ENCODE measurements at regions not wholly inside any gene's neighbourhood (a gene's known extent, or its start where the extent isn't known, plus 50 kb on each side); places are given as distances from the start of the nearest gene placed in this dataset.

DNA sequence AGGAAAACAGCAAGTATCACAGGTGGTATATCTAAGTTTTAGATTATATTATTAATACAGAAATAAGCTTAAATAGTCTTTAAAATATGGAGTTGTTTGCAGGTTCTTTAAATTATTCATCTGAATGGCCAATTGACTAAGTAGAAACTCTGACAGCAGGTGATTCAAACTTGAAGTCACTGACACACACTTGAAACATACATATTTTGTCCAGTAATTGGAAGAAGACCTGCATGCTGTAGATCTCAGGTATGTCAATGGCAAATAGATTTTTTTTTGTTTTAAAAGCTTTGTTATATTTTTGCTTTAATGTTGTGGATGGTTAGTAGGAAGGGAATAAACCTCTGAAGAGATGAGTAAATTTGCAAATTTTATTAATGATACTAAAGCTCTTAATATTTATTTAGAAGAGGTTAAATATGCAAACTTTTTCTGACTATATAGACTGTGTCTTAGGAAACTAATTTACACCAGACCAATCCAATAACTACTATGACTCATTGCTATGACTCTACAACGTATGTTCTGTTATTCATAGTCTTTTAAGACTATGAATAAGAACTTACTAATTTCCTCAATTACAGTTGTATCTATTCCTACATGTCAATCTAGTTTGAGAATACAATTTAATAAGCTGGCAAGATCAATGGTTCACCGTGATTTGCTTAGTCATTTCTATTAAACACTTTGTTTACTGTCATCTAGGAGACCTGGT lies 53.9 kb upstream of the RORB start:
- H3K79me2 ChIP-seq (ENCODE audit: insufficient read depth, low read length): no peaks in the 10 kb centered on the region
- no peak overlapping the region for H3K9ac ChIP-seq (ENCODE audit: low read length)
- no peaks in the 10 kb centered on the region for H4K20me1 ChIP-seq (ENCODE audit: insufficient read depth, low read length)
- no peaks in the 10 kb centered on the region for H3K36me3 ChIP-seq (ENCODE audit: insufficient read depth, low read length)
- no peaks in the 10 kb centered on the region for H3F3A ChIP-seq (ENCODE audit: insufficient read depth, low read length)
- no peak overlapping the region for H3K27ac ChIP-seq (ENCODE audit: low read depth, low read length, poor library complexity, severe bottlenecking)
- H3K9me2 ChIP-seq (ENCODE audit: low read depth, low read length): no peaks in the 10 kb centered on the region
- H3K9me3 ChIP-seq (ENCODE audit: low read length): no peaks in the 10 kb centered on the region
- H3K4me2 ChIP-seq (ENCODE audit: low read length): no peak overlapping the region
- H3K4me3 ChIP-seq (ENCODE audit: low read depth, low read length, poor library complexity, severe bottlenecking): no peak overlapping the region
- no peaks in the 10 kb centered on the region for H3K4me1 ChIP-seq (ENCODE audit: insufficient read depth, low read length, severe bottlenecking)
- H2AFZ ChIP-seq (ENCODE audit: low read length): no peak overlapping the region
- TF ChIP-seq, protein P1, sequence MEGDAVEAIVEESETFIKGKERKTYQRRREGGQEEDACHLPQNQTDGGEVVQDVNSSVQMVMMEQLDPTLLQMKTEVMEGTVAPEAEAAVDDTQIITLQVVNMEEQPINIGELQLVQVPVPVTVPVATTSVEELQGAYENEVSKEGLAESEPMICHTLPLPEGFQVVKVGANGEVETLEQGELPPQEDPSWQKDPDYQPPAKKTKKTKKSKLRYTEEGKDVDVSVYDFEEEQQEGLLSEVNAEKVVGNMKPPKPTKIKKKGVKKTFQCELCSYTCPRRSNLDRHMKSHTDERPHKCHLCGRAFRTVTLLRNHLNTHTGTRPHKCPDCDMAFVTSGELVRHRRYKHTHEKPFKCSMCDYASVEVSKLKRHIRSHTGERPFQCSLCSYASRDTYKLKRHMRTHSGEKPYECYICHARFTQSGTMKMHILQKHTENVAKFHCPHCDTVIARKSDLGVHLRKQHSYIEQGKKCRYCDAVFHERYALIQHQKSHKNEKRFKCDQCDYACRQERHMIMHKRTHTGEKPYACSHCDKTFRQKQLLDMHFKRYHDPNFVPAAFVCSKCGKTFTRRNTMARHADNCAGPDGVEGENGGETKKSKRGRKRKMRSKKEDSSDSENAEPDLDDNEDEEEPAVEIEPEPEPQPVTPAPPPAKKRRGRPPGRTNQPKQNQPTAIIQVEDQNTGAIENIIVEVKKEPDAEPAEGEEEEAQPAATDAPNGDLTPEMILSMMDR (IDR thresholded peaks at IDR 0.05; ENCODE audit: low read length): no peak
- no peak for TF ChIP-seq EZH2 (IDR thresholded peaks at IDR 0.05; ENCODE audit: borderline replicate concordance, low read length)
- no peaks in the 10 kb centered on the region for H3K27me3 ChIP-seq (ENCODE audit: insufficient read depth, low read length)

DNA sequence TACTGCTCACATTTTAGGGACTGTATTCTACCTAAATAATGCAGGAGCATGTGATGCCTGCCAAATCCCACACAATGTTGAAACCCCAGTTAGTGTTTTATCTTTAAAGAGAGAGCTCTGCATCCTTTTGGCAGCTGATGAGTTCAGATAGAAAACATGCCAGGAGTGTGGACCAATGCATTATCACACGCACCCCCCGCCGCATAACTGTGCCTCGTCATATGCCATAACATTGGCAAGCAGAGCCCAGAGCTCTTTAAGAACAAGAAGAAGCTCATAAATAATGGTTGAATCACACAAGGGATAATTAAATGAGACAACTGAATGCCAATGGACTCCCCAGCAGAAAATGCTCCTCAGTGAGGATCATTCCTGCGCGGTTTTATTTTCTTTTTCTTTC lies 52.8 kb upstream of the RORB start:
- Histone ChIP-seq H3K9me3 (ENCODE audit: low read length) (no peaks in the 10 kb centered on the region), H2AFZ (ENCODE audit: low read length) (no peak overlapping the region), H3K4me2 (ENCODE audit: low read length) (no peak overlapping the region), H3F3A (ENCODE audit: insufficient read depth, low read length) (no peaks in the 10 kb centered on the region), H3K4me1 (ENCODE audit: insufficient read depth, low read length, severe bottlenecking) (no peaks in the 10 kb centered on the region), H3K9me2 (ENCODE audit: low read depth, low read length) (no peaks in the 10 kb centered on the region), H3K27me3 (ENCODE audit: insufficient read depth, low read length) (no peaks in the 10 kb centered on the region), H4K20me1 (ENCODE audit: insufficient read depth, low read length) (no peaks in the 10 kb centered on the region), H3K36me3 (ENCODE audit: insufficient read depth, low read length) (no peaks in the 10 kb centered on the region), H3K79me2 (ENCODE audit: insufficient read depth, low read length) (no peaks in the 10 kb centered on the region), H3K9ac (ENCODE audit: low read length) (no peak overlapping the region), H3K27ac (ENCODE audit: low read depth, low read length, poor library complexity, severe bottlenecking) (no peak overlapping the region), H3K4me3 (ENCODE audit: low read depth, low read length, poor library complexity, severe bottlenecking) (no peak overlapping the region)
- TF ChIP-seq EZH2 (IDR thresholded peaks at IDR 0.05; ENCODE audit: borderline replicate concordance, low read length): no peak
- TF ChIP-seq, protein P1 (IDR thresholded peaks at IDR 0.05; ENCODE audit: low read length): no peak
